Mesothelial cell of epicardium (in vitro differentiated cells): ENCODE measurements at regions not wholly inside any gene's neighbourhood (a gene's known extent, or its start where the extent isn't known, plus 50 kb on each side); places are given as distances from the start of the nearest gene placed in this dataset.

ENCODE experiments used
- DNase-seq, 2 experiments: peaks; one replicate each; pipeline ENCODE4 v3.0.0; 2021; ENCODE audit warnings: low spot score in 2 of 2; ENCODE audit not compliant: unreplicated experiment in 2 of 2
- H3K27ac Mint-ChIP-seq: 2 replicates; pipeline ENCODE4 v1.8.0; 2021; ENCODE audit warnings: mixed read lengths
- H3K27me3 Mint-ChIP-seq: 2 replicates; pipeline ENCODE4 v1.8.0; 2021; ENCODE audit warnings: low read depth, mixed read lengths
- H3K36me3 Mint-ChIP-seq: 2 replicates; pipeline ENCODE4 v1.8.0; 2021; ENCODE audit warnings: mixed read lengths
- H3K4me1 Mint-ChIP-seq: 2 replicates; pipeline ENCODE4 v1.8.0; 2021; ENCODE audit warnings: mixed read lengths
- H3K4me3 Mint-ChIP-seq: 2 replicates; pipeline ENCODE4 v1.8.0; 2021; ENCODE audit warnings: mild to moderate bottlenecking, moderate library complexity, mixed read lengths
- H3K9me3 Mint-ChIP-seq: 2 replicates; pipeline ENCODE4 v1.8.0; 2021; ENCODE audit warnings: mixed read lengths
- CTCF ChIP-seq: fragments of 200-600 bp; sonication (generic); IDR thresholded peaks from one replicate; pipeline ENCODE4 v1.5.0; 2021; ENCODE audit warnings: antibody characterized with exemption; ENCODE audit not compliant: unreplicated experiment

GRCh38 chr13:85277748-85278147, 521.5 kb downstream of the SLITRK6 start:
- Mint-ChIP-seq H3K27ac (peak overlapping the region; percentile 86), H3K36me3 (peaks cover 3% of the 10 kb centered on the region)

GRCh38 chr13:85266771-85267170, 532.4 kb downstream of the SLITRK6 start:
- Mint-ChIP-seq H3K27me3 (no peaks in the 10 kb centered on the region), H3K4me3 (no peak overlapping the region), H3K27ac (no peak overlapping the region), H3K36me3 (no peaks in the 10 kb centered on the region), H3K9me3 (peaks cover 31% of the 10 kb centered on the region), H3K4me1 (peaks cover 22% of the 10 kb centered on the region)
- no peak for TF ChIP-seq CTCF
- no peak for DNase-seq

More at GRCh38 chr13:85277748-85278147, 521.5 kb downstream of the SLITRK6 start:
- no peak for DNase-seq
- H3K4me1 Mint-ChIP-seq, result peaks cover 36% of the 10 kb centered on the region
- H3K9me3 Mint-ChIP-seq, result no peaks in the 10 kb centered on the region
- H3K27me3 Mint-ChIP-seq, result no peaks in the 10 kb centered on the region
- TF ChIP-seq CTCF, result no peak
- no peak overlapping the region for H3K4me3 Mint-ChIP-seq

GRCh38 chr13:85266331-85266730, 532.9 kb downstream of the SLITRK6 start:
- no peak for DNase-seq
- Mint-ChIP-seq H3K27ac (peak overlapping the region; percentile 71), H3K36me3 (no peaks in the 10 kb centered on the region), H3K4me1 (peaks cover 26% of the 10 kb centered on the region), H3K9me3 (peaks cover 26% of the 10 kb centered on the region), H3K4me3 (no peak overlapping the region), H3K27me3 (no peaks in the 10 kb centered on the region)
- no peak for TF ChIP-seq CTCF

GRCh38 chr13:85265296-85265695, 533.9 kb downstream of the SLITRK6 start:
- Mint-ChIP-seq H3K27me3 (no peaks in the 10 kb centered on the region), H3K27ac (no peak overlapping the region), H3K36me3 (no peaks in the 10 kb centered on the region), H3K4me1 (peaks cover 26% of the 10 kb centered on the region), H3K4me3 (no peak overlapping the region), H3K9me3 (peaks cover 21% of the 10 kb centered on the region)
- TF ChIP-seq CTCF, result no peak
- DNase-seq, result no peak

- Mint-ChIP-seq H3K9me3 (no peaks in the 10 kb centered on the region), H3K4me1 (peaks cover 26% of the 10 kb centered on the region), H3K36me3 (no peaks in the 10 kb centered on the region), H3K27me3 (no peaks in the 10 kb centered on the region), H3K27ac (no peak overlapping the region), H3K4me3 (no peak overlapping the region)
- TF ChIP-seq CTCF, result no peak
- no peak for DNase-seq
Measured at GRCh38 chr13:85262499-85262898, 536.7 kb downstream of the SLITRK6 start.

GRCh38 chr13:85261757-85262346, 537.4 kb downstream of the SLITRK6 start:
- no peaks in the 10 kb centered on the region for H3K36me3 Mint-ChIP-seq
- no peak overlapping the region for H3K4me3 Mint-ChIP-seq
- no peaks in the 10 kb centered on the region for H3K9me3 Mint-ChIP-seq
- DNase-seq, result no peak
- H3K4me1 Mint-ChIP-seq, result peaks cover 24% of the 10 kb centered on the region
- no peaks in the 10 kb centered on the region for H3K27me3 Mint-ChIP-seq
- H3K27ac Mint-ChIP-seq, result no peak overlapping the region
- peak; percentile 72 for TF ChIP-seq CTCF
